ENCODE measurements at regions not wholly inside any gene's neighbourhood (a gene's known extent, or its start where the extent isn't known, plus 50 kb on each side); places are given as distances from the start of the nearest gene placed in this dataset.

DNA sequence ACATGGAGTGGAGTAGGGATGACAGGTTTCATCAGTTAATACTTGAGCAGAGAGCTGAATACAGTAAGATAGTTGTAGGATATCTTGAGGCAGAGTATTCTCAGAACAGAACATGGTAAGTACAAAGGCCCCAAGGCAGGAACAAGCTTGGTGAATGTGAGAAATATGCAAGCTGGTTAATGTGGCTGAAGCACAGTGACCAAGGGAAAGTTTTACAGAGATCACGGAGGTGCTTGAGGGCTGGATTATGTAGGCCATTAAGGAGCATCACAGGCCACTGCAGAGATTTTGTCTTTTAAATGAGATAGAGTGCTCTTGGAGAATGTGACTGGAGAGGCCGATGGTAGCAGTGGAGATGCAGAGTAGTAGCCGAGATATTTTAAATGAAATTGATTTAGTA is 54.0 kb upstream of the BOLA1 start:
- Histone ChIP-seq H3K4me2 (ENCODE audit: low read length) (no peak overlapping the region), H3K4me1 (peaks cover 5% of the 10 kb centered on the region), H3K4me3 (ENCODE audit: low read depth, low read length) (no peak overlapping the region), H3K27me3 (ENCODE audit: control insufficient read depth, insufficient read depth, low read length) (no peaks in the 10 kb centered on the region), H3K79me2 (peaks cover 4% of the 10 kb centered on the region), H3K27ac (no peak overlapping the region), H3K9ac (no peak overlapping the region), H2AFZ (no peak overlapping the region), H3K36me3 (ENCODE audit: control insufficient read depth, insufficient read depth, low read length) (no peaks in the 10 kb centered on the region), H3K9me3 (ENCODE audit: control insufficient read depth, low read length) (no peaks in the 10 kb centered on the region)
- TF ChIP-seq, protein P1, sequence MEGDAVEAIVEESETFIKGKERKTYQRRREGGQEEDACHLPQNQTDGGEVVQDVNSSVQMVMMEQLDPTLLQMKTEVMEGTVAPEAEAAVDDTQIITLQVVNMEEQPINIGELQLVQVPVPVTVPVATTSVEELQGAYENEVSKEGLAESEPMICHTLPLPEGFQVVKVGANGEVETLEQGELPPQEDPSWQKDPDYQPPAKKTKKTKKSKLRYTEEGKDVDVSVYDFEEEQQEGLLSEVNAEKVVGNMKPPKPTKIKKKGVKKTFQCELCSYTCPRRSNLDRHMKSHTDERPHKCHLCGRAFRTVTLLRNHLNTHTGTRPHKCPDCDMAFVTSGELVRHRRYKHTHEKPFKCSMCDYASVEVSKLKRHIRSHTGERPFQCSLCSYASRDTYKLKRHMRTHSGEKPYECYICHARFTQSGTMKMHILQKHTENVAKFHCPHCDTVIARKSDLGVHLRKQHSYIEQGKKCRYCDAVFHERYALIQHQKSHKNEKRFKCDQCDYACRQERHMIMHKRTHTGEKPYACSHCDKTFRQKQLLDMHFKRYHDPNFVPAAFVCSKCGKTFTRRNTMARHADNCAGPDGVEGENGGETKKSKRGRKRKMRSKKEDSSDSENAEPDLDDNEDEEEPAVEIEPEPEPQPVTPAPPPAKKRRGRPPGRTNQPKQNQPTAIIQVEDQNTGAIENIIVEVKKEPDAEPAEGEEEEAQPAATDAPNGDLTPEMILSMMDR (IDR thresholded peaks at IDR 0.05), result no peak

DNA sequence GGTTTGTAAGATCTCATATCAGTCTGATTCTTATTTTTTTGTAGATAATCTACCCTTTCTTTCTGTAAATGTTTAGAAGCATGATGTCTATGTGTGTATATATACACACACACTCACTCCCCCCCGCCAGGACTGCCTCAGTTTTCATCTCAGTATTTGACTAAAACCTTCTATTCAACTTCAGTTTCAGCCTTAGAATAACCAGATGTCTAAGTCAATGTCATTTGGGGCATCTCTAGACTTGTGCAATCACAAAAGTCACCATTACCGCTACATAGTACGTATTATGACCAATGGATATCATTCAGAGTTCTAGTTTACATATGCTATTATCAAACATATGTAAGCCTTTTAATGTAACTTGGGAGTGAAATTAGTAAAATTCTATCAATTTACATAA is 53.3 kb upstream of the BOLA1 start:
- H3K36me3 ChIP-seq (ENCODE audit: control insufficient read depth, insufficient read depth, low read length), result no peaks in the 10 kb centered on the region
- no peaks in the 10 kb centered on the region for H3K27me3 ChIP-seq (ENCODE audit: control insufficient read depth, insufficient read depth, low read length)
- H3K27ac ChIP-seq, result no peak overlapping the region
- H3K9ac ChIP-seq, result no peak overlapping the region
- H3K79me2 ChIP-seq, result peaks cover 4% of the 10 kb centered on the region
- H2AFZ ChIP-seq, result no peak overlapping the region
- H3K4me3 ChIP-seq (ENCODE audit: low read depth, low read length), result no peak overlapping the region
- TF ChIP-seq, protein P1 (IDR thresholded peaks at IDR 0.05), result no peak
- H3K4me2 ChIP-seq (ENCODE audit: low read length), result no peak overlapping the region
- H3K9me3 ChIP-seq (ENCODE audit: control insufficient read depth, low read length), result no peaks in the 10 kb centered on the region
- peaks cover 5% of the 10 kb centered on the region for H3K4me1 ChIP-seq

DNA sequence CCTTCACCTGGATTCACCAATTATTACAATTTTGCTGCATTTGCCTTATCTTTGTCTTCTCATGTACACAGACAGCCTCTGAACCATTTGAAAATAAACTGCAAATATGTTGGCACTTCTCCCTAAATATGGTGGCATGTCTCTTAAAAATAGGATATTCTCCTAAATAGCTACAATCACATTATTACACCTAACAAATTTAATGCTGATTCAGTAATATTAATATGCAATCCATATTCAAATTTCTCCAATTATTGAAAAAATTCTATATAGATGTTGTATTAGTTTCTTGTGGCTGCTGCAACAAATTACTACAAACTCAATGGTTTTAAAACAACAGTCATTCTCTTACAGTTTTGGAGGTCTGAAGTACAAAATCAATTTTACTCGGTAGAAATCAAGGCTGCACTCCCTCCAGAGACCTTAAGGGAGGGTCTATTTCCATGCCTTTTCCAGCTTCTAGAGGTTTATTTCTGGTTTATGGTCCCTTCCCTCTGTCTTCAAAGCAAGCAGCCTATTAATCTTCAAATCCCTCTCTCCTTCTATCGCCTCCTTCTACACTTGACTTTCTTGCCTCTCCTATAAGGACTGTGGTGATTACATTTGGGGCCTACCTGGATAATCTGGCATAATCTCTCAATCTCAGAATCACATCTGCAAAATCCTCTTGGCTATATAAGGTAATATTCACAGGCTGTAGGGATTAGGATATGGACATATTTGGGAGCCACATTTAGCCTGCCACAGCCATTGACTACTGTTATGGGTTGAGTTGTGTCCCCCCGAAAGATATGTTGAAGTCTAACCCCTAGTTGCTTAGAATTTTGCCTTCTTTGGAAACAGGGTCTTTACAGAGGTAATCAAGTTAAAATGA is 52.5 kb upstream of the BOLA1 start:
- H3K27ac ChIP-seq, result no peak overlapping the region
- no peaks in the 10 kb centered on the region for H3K27me3 ChIP-seq (ENCODE audit: control insufficient read depth, insufficient read depth, low read length)
- TF ChIP-seq, protein P1 (IDR thresholded peaks at IDR 0.05), result no peak
- no peak overlapping the region for H2AFZ ChIP-seq
- no peaks in the 10 kb centered on the region for H3K36me3 ChIP-seq (ENCODE audit: control insufficient read depth, insufficient read depth, low read length)
- no peak overlapping the region for H3K4me2 ChIP-seq (ENCODE audit: low read length)
- no peak overlapping the region for H3K9ac ChIP-seq
- H3K9me3 ChIP-seq (ENCODE audit: control insufficient read depth, low read length), result no peaks in the 10 kb centered on the region
- peaks cover 5% of the 10 kb centered on the region for H3K4me1 ChIP-seq
- peaks cover 4% of the 10 kb centered on the region for H3K79me2 ChIP-seq
- H3K4me3 ChIP-seq (ENCODE audit: low read depth, low read length), result no peak overlapping the region

DNA sequence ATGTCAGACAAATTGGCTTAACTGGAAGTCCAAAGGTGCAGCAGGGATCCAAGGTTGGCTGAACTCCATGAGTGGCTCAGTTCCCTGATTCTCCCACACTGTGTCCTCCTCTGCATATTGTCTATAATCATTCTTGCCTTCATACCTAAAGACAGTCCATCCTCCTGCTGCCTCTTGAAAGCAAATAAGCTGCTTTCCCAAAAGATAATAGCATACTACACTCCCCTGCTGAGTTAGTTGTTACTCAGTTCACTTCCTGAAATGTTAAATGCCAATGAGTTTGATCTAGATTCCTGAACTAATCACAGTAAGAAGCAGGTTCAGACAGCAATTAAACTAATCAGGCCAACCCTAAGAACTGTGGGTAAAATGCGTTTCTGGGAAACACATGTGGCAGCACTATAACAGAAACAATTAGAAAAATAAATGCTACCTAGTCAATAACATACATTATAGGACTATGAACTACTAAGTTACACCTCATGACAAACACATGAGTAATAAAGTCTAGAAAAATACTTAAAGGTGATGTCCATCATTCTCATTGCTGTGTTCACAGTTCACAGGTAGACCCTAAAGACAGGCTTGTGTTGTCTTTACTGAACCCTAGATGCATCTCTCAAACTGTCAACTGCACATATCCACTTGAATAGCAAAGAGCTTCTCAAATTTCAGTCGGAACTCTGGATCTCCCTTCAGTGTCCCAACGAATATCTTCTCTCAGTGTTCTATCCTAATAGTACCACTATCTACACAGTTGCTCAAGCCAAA is 50.8 kb upstream of the BOLA1 start:
- H3K9ac ChIP-seq, result no peak overlapping the region
- no peaks in the 10 kb centered on the region for H3K9me3 ChIP-seq (ENCODE audit: control insufficient read depth, low read length)
- H2AFZ ChIP-seq, result no peak overlapping the region
- H3K27me3 ChIP-seq (ENCODE audit: control insufficient read depth, insufficient read depth, low read length), result no peaks in the 10 kb centered on the region
- no peak overlapping the region for H3K4me2 ChIP-seq (ENCODE audit: low read length)
- H3K4me1 ChIP-seq, result peaks cover 5% of the 10 kb centered on the region
- peaks cover 4% of the 10 kb centered on the region for H3K79me2 ChIP-seq
- H3K27ac ChIP-seq, result no peak overlapping the region
- no peak overlapping the region for H3K4me3 ChIP-seq (ENCODE audit: low read depth, low read length)
- H3K36me3 ChIP-seq (ENCODE audit: control insufficient read depth, insufficient read depth, low read length), result no peaks in the 10 kb centered on the region
- TF ChIP-seq, protein P1 (IDR thresholded peaks at IDR 0.05), result no peak

Data from parathyroid adenoma (tissue), 2 donors.